SK-N-SH (cell line): ENCODE measurements at regions not wholly inside any gene's neighbourhood (a gene's known extent, or its start where the extent isn't known, plus 50 kb on each side); places are given as distances from the start of the nearest gene placed in this dataset.

Source experiments
- CTCF ChIP-seq: fragments of 200-600 bp; sonication (generic); IDR thresholded peaks from 2 replicates; pipeline ENCODE4 v1.6.1; 2017; ENCODE audit warnings: antibody characterized with exemption, mild to moderate bottlenecking, moderate library complexity
- FOXJ3 ChIP-seq: sonication (generic); formaldehyde crosslinking; IDR thresholded peaks from 2 replicates; pipeline ENCODE4 v1.5.1; 2020; ENCODE audit warnings: mild to moderate bottlenecking, missing genetic modification reagents
- TEAD4 ChIP-seq: IDR thresholded peaks from 2 replicates; pipeline ENCODE4 v1.4.0; 2012; ENCODE audit warnings: mild to moderate bottlenecking, borderline replicate concordance; ENCODE audit not compliant: insufficient read depth

GRCh38 chr11:37770145-37770544 is 1172.1 kb upstream of the RAG2 start:
- TF ChIP-seq CTCF (no peak), FOXJ3 (CRISPR knock-in tag) (no peak), TEAD4 (no peak)
